ENCODE measurements at regions not wholly inside any gene's neighbourhood (a gene's known extent, or its start where the extent isn't known, plus 50 kb on each side); places are given as distances from the start of the nearest gene placed in this dataset.

DNA sequence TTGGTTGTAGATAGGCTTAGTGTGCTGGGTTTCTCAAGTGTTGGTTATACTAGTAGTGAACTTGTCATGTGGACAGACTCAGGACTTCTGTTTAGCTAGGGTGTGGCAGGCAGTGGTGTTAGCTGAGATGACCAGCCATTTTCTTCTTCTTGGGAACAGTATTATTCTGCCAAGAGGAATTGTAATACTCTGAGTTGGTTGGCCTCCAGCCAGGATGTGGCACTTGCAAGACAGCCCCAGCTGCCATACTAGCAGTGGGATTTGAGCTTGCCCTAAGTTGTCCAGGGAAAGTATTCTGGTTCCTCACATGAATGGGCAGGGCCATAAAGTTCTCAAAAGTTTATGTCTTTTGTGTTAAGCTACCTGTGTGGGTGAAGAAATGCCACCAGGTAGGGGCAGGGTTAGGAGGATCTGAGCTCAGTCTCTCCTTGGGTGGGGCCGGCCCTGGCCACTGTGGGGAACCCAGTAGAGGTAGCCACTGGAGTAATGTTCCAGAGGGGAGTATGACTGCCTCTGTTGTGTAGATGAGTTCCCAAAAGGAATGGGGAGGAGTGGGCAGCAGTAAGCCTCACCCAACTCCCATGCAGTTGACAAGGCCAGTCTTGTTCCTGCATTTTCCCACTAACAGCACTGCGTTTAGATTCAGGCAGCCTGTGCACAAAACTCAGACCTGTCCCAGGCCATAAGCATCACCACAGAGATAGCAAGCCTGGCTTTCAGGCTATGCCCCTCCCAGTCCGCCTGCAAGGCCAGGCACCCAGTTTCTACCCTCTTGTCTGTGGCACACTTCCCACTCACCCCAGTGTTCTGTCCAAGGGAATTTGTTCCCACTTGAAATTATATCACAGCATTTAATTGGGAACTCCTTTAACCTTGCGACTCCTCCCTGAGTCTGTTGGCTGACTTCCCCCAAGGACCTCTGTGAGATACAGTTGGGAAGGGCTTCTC lies 250.7 kb downstream of the ANXA1 start:
- TF ChIP-seq, protein P1, sequence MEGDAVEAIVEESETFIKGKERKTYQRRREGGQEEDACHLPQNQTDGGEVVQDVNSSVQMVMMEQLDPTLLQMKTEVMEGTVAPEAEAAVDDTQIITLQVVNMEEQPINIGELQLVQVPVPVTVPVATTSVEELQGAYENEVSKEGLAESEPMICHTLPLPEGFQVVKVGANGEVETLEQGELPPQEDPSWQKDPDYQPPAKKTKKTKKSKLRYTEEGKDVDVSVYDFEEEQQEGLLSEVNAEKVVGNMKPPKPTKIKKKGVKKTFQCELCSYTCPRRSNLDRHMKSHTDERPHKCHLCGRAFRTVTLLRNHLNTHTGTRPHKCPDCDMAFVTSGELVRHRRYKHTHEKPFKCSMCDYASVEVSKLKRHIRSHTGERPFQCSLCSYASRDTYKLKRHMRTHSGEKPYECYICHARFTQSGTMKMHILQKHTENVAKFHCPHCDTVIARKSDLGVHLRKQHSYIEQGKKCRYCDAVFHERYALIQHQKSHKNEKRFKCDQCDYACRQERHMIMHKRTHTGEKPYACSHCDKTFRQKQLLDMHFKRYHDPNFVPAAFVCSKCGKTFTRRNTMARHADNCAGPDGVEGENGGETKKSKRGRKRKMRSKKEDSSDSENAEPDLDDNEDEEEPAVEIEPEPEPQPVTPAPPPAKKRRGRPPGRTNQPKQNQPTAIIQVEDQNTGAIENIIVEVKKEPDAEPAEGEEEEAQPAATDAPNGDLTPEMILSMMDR (IDR thresholded peaks at IDR 0.05; ENCODE audit: control insufficient read depth, insufficient read depth, low read depth, low read length, missing control alignments), result no peak
- no peak for DNase-seq (ENCODE audit: low read depth)
- no peak overlapping the region for H3K4me3 ChIP-seq (ENCODE audit: control insufficient read depth, low read depth, low read length)

DNA sequence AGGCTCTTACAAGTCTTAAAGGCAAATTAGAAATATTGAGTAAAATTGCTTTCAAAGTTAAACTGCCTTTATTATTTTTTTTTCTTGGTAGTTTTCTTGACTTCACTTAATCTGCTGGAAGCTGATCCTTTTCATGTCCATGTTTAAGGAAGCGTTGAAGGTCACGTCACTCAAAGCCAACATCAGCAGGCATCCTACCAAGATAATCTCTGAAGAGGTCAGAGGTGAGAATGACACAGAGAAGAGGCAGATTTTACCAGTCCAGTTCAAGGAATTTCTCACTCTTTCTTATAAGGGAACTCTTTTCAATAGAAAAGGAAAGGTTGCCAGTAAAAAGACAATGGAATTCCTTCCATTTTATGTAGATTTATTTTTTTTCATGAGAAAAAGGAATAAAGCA lies 259.8 kb downstream of the ANXA1 start:
- H3K4me3 ChIP-seq (ENCODE audit: control insufficient read depth, low read depth, low read length), result no peak overlapping the region
- DNase-seq (ENCODE audit: low read depth), result no peak
- TF ChIP-seq, protein P1 (IDR thresholded peaks at IDR 0.05; ENCODE audit: control insufficient read depth, insufficient read depth, low read depth, low read length, missing control alignments), result no peak

DNA sequence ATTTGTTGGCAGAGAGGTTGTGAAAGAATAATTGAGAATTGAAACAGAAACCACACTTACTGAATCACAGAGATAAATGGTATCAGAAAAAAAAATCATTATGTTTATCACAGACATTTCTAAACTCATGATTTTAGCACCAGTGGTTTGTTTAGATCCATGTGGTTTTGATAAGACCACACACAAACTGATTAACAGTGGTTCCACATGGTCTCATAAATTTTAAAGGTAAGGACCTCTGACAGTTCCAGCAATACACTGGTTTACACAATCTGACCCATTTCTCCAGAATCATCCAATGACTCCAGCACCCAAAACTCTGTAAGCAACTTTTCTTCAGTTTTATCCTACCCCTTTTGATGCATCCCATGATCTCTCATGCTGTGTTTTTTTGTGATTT lies 261.2 kb downstream of the ANXA1 start:
- no peak overlapping the region for H3K4me3 ChIP-seq (ENCODE audit: control insufficient read depth, low read depth, low read length)
- TF ChIP-seq, protein P1 (IDR thresholded peaks at IDR 0.05; ENCODE audit: control insufficient read depth, insufficient read depth, low read depth, low read length, missing control alignments), result no peak
- no peak for DNase-seq (ENCODE audit: low read depth)

DNA sequence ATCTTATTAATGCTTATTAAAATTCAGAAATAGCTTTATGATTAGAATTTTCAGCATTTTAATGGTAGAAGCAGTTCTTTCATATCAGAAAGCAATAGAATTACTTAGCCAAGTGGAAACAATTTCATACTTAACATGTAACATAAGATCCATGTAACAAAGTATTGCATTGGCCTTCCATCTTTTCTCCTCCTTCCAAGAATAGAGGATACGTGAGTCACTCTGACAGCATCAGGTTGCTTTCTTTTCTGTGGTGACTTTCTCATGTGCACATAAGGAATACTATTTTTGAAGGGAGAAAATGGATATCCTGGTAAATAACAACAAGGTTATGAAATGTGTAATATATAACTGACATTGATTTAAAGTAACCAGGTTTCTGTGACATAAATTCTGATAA lies 272.2 kb downstream of the ANXA1 start:
- DNase-seq (ENCODE audit: low read depth), result no peak
- TF ChIP-seq, protein P1 (IDR thresholded peaks at IDR 0.05; ENCODE audit: control insufficient read depth, insufficient read depth, low read depth, low read length, missing control alignments), result no peak
- no peak overlapping the region for H3K4me3 ChIP-seq (ENCODE audit: control insufficient read depth, low read depth, low read length)

DNA sequence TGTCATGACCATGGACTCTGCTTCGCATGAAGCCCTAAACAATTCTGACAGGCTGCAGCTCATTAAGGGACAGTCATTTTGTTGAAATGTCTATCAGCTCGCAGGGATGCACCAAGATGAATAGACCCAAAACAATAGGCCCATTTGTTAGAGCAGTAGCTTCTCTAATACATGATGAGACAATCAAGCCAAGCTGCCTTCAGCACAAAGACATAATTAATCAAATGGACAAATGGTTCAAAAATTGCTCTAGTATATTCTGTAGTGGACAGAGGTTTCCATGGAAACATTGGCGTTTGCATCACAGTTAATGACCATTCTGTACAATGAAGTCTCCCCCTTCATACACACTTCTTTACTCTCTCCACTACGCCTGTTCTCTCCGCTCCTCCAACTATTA lies 274.6 kb downstream of the ANXA1 start:
- no peak overlapping the region for H3K4me3 ChIP-seq (ENCODE audit: control insufficient read depth, low read depth, low read length)
- DNase-seq (ENCODE audit: low read depth), result no peak
- TF ChIP-seq, protein P1 (IDR thresholded peaks at IDR 0.05; ENCODE audit: control insufficient read depth, insufficient read depth, low read depth, low read length, missing control alignments), result no peak

DNA sequence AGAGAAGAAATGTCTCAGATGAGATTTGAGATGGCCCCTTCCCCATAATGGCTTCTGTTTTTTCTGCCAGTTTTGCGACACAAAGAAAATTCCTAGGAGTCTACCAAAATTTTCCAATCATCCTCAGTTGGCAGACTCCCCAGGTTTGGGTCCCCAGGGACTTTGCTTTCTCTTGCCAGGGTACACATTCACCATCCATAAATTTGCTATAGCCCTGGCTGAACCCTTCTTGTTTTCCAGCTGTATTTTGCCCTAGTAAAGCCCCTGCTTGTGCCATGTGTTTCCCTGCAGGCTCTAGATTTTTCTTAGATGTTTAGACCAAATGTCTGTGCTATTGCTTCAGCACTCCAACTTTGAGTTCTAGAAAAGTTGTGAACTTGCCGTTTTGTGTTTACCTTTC lies 283.2 kb downstream of the ANXA1 start:
- no peak for DNase-seq (ENCODE audit: low read depth)
- TF ChIP-seq, protein P1 (IDR thresholded peaks at IDR 0.05; ENCODE audit: control insufficient read depth, insufficient read depth, low read depth, low read length, missing control alignments), result no peak
- no peak overlapping the region for H3K4me3 ChIP-seq (ENCODE audit: control insufficient read depth, low read depth, low read length)

Measured in AG09309 (cell line).